Body of pancreas (tissue), 4 donors: ENCODE measurements at regions not wholly inside any gene's neighbourhood (a gene's known extent, or its start where the extent isn't known, plus 50 kb on each side); places are given as distances from the start of the nearest gene placed in this dataset.

Source experiments
- POLR2A ChIP-seq, 3 donors: fragments of 450-650 bp; IDR thresholded peaks; one replicate each; pipeline ENCODE4 v1.6.1; 2016; ENCODE audit warnings: antibody characterized with exemption in 3 of 3, mild to moderate bottlenecking in 2 of 3
- TF ChIP-seq, protein P1 (sequence below), 7 experiments: fragments of 450-650 bp in 4 of 7; fragments of 200-600 bp in 3 of 7; sonication (generic) in 3 of 7; IDR thresholded peaks; one replicate each; pipeline ENCODE4 v1.5.1; 2016 to 2019; ENCODE audit warnings: antibody characterized with exemption in 7 of 7

DNA sequence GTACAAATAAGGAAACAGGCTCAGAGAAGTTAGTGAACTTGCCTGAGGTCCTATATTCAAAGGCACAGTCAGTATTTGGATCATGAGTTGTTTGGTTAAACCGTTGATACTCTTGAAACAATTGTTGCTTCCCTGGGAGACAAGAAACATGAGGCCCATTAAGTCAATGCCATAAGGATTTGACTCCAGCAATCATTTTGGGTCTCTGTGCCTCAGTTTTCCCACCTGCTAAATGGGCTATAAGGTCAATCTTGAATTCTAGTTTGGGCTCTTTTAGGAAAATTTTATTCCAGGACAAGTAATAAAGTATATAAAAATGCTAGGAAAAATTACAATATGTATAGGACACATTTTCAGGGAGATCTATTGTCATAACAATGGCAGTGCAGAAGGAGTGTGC is 202.1 kb downstream of the TMEM26 start:
- TF ChIP-seq, protein P1, sequence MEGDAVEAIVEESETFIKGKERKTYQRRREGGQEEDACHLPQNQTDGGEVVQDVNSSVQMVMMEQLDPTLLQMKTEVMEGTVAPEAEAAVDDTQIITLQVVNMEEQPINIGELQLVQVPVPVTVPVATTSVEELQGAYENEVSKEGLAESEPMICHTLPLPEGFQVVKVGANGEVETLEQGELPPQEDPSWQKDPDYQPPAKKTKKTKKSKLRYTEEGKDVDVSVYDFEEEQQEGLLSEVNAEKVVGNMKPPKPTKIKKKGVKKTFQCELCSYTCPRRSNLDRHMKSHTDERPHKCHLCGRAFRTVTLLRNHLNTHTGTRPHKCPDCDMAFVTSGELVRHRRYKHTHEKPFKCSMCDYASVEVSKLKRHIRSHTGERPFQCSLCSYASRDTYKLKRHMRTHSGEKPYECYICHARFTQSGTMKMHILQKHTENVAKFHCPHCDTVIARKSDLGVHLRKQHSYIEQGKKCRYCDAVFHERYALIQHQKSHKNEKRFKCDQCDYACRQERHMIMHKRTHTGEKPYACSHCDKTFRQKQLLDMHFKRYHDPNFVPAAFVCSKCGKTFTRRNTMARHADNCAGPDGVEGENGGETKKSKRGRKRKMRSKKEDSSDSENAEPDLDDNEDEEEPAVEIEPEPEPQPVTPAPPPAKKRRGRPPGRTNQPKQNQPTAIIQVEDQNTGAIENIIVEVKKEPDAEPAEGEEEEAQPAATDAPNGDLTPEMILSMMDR (IDR thresholded peaks at IDR 0.05), result no peak
- TF ChIP-seq POLR2A (IDR thresholded peaks at IDR 0.05), result no peak
